Kidney epithelial cell (primary cell): ENCODE measurements at regions not wholly inside any gene's neighbourhood (a gene's known extent, or its start where the extent isn't known, plus 50 kb on each side); places are given as distances from the start of the nearest gene placed in this dataset.

Source experiments
- DNase-seq: peaks from one replicate; pipeline ENCODE4 v3.0.0-alpha.2; 2010; ENCODE audit warnings: low read depth
- H3K27me3 ChIP-seq: 2 replicates; pipeline ENCODE4 v1.6.0; 2011; ENCODE audit warnings: low read length; ENCODE audit not compliant: control insufficient read depth, insufficient read depth
- H3K36me3 ChIP-seq: 2 replicates; pipeline ENCODE4 v1.5.1; 2011; ENCODE audit warnings: low read length; ENCODE audit not compliant: control insufficient read depth, insufficient read depth
- H3K4me3 ChIP-seq: 2 replicates; pipeline ENCODE4 v1.5.1; 2011; ENCODE audit warnings: low read depth, mild to moderate bottlenecking, control low read depth, low read length
- TF ChIP-seq, protein P1 (sequence below): IDR thresholded peaks from 2 replicates; pipeline ENCODE4 v1.5.1; 2011; ENCODE audit warnings: mild to moderate bottlenecking, moderate library complexity, low read length, control low read depth, inconsistent platforms; ENCODE audit not compliant: insufficient read depth, poor library complexity, severe bottlenecking

DNA sequence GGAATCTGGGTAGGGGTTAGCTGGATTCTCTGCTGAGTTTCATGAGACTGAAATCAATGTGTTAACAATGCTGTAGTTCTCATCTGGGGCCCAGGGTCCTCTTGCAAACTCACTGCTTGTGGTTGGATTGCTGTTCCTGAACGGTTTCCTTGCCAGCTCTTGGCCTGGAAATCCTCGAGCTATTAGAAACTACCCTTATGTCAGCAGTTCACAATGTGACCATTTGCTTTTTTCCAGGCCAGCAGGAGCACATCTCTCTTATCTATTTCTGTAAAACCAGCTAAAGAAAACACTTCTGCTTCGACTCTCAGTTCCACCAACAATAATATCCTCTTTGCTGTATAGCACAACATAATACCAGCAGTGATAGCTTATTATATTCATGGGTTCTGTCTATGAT, 140.1 kb upstream of the TRAM1L1 start:
- no peak for DNase-seq
- Histone ChIP-seq H3K27me3 (no peaks in the 10 kb centered on the region), H3K4me3 (no peak overlapping the region), H3K36me3 (no peaks in the 10 kb centered on the region)
- TF ChIP-seq, protein P1, sequence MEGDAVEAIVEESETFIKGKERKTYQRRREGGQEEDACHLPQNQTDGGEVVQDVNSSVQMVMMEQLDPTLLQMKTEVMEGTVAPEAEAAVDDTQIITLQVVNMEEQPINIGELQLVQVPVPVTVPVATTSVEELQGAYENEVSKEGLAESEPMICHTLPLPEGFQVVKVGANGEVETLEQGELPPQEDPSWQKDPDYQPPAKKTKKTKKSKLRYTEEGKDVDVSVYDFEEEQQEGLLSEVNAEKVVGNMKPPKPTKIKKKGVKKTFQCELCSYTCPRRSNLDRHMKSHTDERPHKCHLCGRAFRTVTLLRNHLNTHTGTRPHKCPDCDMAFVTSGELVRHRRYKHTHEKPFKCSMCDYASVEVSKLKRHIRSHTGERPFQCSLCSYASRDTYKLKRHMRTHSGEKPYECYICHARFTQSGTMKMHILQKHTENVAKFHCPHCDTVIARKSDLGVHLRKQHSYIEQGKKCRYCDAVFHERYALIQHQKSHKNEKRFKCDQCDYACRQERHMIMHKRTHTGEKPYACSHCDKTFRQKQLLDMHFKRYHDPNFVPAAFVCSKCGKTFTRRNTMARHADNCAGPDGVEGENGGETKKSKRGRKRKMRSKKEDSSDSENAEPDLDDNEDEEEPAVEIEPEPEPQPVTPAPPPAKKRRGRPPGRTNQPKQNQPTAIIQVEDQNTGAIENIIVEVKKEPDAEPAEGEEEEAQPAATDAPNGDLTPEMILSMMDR: no peak

DNA sequence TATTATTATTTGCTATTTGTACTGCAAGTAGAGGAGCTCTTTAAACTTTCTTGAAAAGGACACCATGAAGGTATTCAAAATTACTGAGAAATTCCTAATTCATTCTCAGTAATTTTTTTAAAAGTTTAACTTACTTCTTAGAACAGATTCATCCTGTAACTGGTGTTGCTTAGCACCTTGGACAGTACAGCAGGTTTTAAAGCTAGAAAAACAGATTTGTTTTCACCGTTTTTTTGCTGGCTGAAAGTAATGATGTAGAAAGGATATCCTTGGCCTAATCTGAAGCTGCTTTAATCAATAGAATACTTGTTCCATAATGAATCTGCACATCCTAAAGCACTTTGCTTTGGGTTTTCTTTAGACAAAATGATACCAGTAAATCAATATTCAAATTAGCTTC, 142.5 kb upstream of the TRAM1L1 start:
- DNase-seq: no peak
- Histone ChIP-seq H3K4me3 (no peak overlapping the region), H3K36me3 (no peaks in the 10 kb centered on the region), H3K27me3 (no peaks in the 10 kb centered on the region)
- TF ChIP-seq, protein P1: no peak

DNA sequence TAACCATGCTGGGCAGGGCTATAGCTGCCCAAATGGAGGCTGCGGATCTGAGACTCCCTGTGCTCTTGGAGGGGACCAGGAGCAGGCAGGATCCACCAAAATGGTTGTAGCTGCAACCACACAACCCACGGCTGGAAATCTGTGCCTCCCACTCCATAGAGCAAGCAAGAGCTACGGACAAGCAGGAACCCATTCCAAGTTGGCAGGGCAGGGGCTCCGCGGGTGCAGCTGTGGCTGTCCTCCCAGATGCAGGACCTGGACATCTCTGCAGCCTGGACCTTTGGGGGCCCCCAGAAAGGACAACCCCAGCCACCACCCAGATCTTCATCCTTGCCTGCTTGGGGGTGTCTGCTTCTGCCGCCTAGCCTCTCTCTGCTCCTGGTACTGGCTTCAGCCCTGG, 154.1 kb upstream of the TRAM1L1 start:
- no peak overlapping the region for H3K4me3 ChIP-seq
- DNase-seq: no peak
- TF ChIP-seq, protein P1: no peak

DNA sequence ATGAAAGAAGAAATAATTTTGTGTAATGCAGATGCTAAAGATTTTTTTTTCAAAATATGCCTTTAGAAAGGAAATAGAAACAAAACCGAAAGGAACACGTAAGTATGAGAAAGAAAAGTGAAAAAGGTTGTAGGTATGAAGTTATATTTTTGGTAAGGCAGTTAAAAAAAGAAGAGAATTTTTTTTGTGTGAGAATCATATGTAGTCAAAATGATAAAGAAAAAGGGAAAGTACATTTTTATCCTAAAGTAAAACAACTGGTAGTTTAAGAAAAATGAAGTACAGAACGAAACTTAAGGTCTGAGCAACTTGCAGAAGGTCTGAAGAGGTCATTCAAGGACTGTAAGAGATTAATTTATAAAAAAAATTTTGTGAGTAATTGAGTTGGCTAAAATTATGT, 164.0 kb upstream of the TRAM1L1 start:
- Histone ChIP-seq H3K4me3 (no peak overlapping the region), H3K36me3 (no peaks in the 10 kb centered on the region), H3K27me3 (no peaks in the 10 kb centered on the region)
- DNase-seq: no peak
- TF ChIP-seq, protein P1: no peak

More for the DNA sequence above, 154.1 kb upstream of the TRAM1L1 start:
- Histone ChIP-seq H3K36me3 (no peaks in the 10 kb centered on the region), H3K27me3 (no peaks in the 10 kb centered on the region)

DNA sequence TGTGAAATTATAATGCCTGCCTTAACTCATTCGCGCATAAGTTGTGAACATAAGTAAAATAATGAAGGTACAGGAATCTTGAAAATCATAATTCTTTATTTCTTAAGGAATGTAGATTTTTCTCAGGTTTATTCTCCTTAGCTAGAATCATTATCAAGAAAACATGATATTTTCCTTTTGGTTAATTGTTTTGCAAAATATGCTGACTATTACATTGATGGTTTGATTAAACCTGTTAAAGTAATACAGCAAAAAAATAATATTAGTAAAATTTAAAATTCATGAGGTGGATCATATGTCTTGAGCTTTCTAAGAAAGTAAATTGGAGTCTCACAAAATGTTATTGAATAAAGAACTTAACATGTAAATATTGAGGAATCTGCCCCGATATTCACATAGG, 178.7 kb upstream of the TRAM1L1 start:
- TF ChIP-seq, protein P1: no peak
- Histone ChIP-seq H3K4me3 (no peak overlapping the region), H3K36me3 (no peaks in the 10 kb centered on the region), H3K27me3 (no peaks in the 10 kb centered on the region)
- DNase-seq: no peak

DNA sequence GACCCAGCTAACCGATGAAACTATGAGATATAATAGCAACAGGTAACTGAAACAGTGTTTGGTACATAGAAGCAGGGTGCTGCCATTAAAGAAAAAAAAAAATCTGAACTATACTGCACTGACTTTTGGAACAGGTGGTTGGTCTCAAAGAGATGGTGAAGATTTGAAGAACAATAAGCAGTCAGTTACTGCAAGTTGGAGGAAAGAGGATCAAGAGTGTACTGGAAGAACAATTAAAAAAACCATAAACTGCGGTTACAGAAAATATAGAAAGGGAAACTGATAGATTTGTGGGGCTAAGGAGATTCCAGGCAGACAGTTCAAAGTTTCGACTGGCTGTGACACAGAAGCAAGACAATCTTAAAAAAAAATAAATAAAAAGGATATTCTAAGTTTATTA, 181.9 kb upstream of the TRAM1L1 start:
- no peak for DNase-seq
- no peaks in the 10 kb centered on the region for H3K36me3 ChIP-seq
- H3K27me3 ChIP-seq: no peaks in the 10 kb centered on the region

More for the DNA sequence above, 181.9 kb upstream of the TRAM1L1 start:
- H3K4me3 ChIP-seq: no peak overlapping the region
- TF ChIP-seq, protein P1: no peak
